NOMO-1 treated with dmso at 0.1 percent for 144 hours (cell line): ENCODE measurements at regions not wholly inside any gene's neighbourhood (a gene's known extent, or its start where the extent isn't known, plus 50 kb on each side); places are given as distances from the start of the nearest gene placed in this dataset.

Experiments used
- DNase-seq: peaks from one replicate; lab custom pipeline; 2025; ENCODE audit not compliant: unreplicated experiment; lab: John Stamatoyannopoulos, UW

- no peak for DNase-seq
Observed at GRCh38 chr2:21427606-21428005, 303.8 kb downstream of the TDRD15 start.

DNA sequence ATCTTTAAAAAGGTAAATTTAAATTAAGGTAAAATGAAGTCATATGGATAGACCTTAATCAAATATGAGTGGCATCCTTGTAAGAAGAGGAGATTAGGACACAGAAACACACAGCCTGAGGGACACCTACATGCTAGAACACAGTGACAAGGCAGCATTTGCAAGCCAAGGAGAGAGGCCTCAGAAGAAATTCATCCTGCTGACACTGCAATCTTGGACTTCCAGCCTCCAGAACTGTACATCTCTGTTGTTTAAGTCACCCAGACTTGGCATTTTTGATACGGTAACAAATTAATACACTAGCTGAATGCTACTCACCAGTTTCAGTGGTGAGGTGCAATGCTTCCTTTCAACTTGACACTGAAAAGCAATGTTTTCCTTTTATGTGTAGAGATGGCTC, 305.0 kb downstream of the TDRD15 start:
- no peak for DNase-seq

DNA sequence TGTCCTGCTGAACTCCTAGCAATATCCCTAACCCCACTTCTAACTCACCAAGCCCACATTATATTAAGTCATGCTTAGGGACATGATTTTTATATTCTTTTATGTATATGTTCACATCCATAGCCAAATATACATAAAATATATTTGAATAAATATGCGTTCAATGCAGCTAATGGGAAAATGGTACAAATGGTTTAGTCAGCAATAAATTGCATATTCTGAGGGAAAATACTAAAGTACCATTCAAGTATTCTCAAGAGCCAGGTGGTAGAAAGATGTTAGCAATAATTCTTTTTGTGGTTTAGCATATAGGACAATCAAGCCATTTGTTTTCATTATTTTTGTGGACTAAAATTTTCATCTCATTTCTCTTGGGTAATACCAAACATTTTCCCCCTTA, 306.0 kb downstream of the TDRD15 start:
- no peak for DNase-seq

DNA sequence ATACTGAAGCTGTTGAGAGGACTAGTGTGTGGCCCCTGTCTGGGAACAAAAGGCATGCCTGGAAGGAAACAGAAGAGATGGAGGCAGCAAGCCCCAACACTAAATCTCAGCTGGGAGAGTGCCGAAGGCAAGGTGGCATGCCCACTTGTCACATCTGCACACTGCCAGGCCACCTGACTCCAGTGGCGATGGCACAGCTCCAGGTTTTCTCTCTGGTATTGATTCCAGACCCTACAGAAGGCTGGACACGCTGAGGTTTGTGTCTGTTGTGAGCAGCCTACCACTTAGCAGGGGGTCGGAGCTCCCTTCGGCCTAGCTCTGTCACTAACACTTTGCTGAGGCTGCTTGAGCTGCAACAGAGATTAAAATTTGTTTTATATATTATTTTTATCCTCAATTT, 307.3 kb downstream of the TDRD15 start:
- no peak for DNase-seq

- no peak for DNase-seq
Observed at GRCh38 chr2:21438949-21439348, 315.2 kb downstream of the TDRD15 start.

DNA sequence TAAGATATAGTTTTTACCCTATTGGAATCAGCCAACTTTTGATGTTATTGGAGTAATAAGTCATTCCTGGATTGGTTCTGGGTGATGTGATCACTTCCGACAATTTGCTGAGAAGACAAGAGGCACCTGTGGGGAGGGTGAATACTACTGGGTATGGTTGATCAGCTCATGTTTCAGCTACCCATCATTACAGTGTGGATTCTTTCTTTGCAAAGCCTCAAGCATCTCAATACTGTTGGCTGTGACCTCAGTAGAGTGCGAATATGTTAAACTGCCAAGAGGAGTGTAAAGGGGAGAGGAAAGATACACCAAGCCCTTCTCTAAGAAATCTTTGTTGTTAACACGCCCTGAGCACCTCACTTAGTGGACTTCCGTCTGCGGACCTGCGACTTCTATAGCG, 317.7 kb downstream of the TDRD15 start:
- DNase-seq = no peak

DNA sequence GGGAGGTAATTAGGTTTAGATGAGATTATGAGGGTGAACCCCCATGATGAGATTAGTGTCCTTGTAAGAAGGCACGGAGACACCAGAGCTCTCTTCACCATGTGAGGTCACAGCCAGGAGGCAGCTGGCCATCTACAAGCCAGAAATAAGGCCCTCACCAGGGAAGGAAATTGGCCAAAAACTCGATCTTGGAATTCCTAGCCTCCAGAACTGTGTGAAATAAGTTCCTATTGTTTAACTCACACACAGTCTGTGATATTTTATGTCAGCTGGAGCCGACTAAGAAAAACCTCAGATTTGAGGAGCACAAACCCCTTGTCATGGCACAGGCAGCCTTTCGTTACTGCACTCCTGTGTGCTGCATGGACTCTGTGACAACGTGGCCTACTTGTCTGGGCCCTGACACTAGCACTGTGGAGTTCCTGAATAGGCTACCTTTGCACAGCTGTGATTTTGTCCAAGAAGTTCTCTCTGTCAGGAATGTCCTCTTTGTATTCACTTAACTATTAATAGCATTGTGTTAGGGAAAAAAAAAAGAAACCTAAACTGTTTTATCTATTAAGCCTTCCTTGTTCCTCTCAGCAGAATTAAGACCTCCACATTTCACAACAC, 319.8 kb downstream of the TDRD15 start:
- DNase-seq = no peak

DNA sequence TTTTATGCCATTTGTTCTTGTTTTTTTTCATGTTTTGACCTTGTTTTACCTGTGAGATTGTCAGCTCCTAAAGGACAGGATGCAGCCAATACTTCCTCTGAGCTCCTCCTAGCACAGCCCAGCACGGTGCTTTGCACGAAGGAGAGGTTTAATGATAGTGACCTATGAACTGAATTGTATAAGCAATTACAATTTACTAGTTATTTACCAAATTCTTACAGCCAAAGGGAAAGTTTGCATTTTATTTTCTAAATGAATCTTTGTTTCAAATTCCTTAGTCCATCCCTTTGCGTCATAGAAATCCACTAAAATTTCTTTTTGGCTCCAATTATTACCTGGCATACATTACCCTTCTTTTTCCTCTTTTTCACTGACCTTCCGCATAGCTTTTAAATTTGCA, 326.1 kb downstream of the TDRD15 start:
- DNase-seq = no peak

DNA sequence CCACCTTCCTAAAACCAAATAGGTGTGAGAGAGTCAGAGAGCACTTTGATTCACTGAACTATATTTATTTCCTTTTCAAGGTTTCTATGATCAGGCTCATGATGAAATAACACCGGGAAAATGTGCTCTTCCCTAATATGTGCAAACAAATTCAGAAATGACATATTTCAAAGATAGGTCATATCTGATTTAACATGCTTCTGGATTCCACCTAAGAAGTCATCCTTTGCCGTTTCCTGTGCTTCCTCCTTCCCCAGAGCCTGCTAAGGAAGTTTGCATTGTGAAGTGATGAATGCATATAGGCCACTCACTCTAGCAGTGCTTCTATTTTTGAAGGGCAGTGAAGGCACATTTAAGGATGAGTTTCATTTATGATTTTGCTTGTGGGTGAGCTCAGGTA, 327.6 kb downstream of the TDRD15 start:
- no peak for DNase-seq

DNA sequence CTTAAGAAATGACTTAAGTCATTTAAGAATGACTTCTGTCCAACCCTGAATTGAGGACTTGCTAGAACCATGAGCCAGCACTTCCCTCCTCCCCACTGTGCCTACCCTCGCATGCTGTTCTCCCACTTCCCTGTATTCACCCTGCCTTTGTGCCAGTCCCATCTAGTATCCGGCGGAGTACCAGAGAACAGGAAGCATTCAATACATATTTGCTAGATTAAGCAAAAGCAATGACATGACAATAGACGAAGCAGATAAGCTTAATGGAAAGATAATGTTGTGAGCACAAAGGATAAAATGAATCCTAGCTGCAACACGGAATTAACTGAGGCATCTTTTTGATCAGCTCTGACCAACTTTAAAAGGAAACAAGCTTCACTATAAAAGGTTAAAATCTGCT, 328.5 kb downstream of the TDRD15 start:
- DNase-seq = peak; percentile 35

DNA sequence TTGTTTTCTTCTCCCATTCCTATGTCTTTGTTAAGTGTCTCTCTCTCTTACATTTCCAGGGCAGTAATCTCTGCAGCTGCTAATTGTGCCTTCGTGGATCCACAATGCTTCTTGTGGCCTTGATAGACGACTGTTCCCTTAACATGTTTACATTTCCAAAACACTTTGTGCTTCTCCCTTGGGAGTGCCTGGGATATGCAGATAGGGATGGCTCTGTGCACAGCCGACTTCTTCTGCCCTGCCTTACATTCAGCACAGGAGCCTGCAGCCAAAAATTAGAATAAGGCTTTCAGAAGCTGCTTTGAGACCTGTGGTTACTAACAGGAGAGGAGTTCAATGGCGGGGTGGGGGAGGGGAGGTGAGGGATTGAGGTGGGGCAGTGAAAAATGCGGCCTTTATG, 328.9 kb downstream of the TDRD15 start:
- no peak for DNase-seq

GRCh38 chr2:21453723-21454450, 330.1 kb downstream of the TDRD15 start:
- DNase-seq = peak; percentile 43

DNA sequence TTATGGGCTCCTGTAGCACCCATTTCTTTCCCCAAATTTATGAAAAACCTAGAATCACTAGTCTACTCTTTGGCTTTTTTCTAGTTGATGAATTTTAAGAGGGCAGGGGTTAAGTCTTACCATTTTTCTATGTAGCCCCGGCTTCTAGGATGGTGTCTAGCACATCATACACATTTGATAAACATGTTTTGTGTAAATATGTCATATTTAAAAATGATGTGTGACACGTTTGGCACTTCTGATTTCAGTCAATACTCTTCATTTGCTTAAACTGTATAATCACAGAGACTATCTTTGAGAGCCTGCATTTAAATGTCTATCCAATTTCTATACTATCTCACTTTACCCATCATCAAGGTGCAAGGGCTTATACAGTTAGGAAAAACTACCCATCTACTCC, 331.1 kb downstream of the TDRD15 start:
- no peak for DNase-seq

DNA sequence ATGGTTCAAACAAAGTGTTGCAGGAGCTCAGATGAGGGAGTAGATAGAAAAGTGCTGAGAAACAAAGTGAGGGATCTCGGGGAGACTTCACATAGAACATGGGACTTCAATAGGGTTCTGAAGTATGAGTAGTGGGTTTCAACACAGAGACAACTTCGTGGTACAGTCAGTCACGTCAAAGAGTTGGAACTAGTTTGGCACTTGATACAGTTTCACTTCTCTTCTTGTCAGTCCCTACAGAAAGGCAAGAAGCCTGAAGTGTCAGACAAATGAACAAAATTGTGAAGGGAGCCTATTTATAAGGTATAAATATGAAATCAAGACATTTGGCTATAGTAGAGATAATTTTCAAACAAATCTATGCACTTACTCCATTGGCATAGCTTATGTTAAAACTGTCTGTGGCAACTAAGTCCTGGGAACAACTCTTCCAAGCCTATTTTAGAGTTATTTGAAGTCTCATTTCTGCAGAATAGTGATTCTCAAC, 338.0 kb downstream of the TDRD15 start:
- no peak for DNase-seq

DNA sequence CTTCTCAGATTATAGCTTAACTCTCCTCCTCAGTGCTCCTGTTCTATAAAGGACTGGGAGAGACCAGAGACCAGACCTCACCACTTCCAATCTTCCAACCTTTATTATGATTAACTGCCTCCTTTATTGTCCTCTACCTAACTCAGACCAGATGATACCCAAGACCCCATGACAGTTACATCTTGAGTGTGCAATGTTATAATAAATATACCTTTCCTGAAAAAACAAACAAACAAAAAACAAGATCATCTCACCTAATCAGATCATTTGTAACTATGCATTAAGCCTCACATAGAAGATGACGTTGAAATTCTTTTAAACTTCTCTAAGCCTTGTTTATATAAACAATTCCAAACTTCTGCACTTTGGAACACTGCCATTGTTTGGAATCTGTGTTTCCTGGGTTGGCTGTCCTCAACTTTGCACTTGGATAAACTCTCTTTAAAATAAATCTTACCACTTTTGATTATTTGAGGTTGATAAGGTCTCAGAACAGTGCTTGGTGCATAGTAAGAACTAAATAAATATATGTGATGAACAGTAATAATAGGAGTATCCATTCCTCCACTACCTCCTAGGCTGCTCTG, 342.7 kb downstream of the TDRD15 start:
- no peak for DNase-seq

GRCh38 chr2:21467280-21467818, 343.6 kb downstream of the TDRD15 start:
- DNase-seq = no peak

GRCh38 chr2:21467910-21468309, 344.1 kb downstream of the TDRD15 start:
- no peak for DNase-seq

GRCh38 chr2:21468624-21469023, 344.9 kb downstream of the TDRD15 start:
- DNase-seq = no peak

GRCh38 chr2:21469158-21469557, 345.4 kb downstream of the TDRD15 start:
- no peak for DNase-seq

DNA sequence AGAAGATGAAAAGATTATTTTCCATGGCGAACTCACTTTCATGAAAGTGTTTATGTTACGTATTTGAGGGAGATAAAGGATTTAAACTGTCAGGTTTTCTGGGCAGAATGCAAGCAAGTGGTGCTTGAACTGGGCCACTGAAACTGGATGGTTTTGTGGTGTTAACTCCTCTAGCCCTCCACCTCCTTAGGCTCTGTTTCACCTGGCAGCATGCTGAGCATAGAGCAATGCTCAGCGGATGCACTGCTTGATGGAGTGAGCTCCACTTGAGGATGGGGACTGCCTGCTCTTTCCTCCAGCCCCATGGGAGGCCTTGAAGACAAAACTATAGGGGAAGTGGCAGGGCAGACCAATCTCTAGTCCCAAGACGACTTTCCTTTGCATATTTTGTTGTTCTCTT, 345.8 kb downstream of the TDRD15 start:
- DNase-seq = no peak

GRCh38 chr2:21480162-21480561, 356.4 kb downstream of the TDRD15 start:
- DNase-seq = no peak

DNA sequence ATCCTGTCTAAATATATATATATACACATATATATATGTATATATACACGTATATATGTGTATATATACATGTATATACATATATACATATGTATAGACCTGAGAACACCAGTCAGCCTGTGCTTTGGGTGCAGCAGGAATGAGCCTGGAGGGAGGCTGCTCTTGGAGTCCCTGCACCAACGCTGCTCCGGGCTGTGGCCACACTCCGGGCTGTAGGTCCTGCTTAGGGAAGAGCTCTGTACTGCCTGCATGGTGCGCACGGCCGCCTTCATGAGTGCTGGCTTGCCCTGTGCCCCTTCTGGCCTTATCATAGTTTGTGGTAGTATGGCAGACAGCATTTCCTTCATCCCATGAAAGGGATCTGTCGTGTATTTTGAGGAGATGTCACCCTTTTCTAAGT, 360.9 kb downstream of the TDRD15 start:
- no peak for DNase-seq
